ENCODE measurements at regions not wholly inside any gene's neighbourhood (a gene's known extent, or its start where the extent isn't known, plus 50 kb on each side); places are given as distances from the start of the nearest gene placed in this dataset.

GRCh38 chr6:125570526-125570925 lies 178.9 kb upstream of the HEY2 start:
- TF ChIP-seq, protein P1, sequence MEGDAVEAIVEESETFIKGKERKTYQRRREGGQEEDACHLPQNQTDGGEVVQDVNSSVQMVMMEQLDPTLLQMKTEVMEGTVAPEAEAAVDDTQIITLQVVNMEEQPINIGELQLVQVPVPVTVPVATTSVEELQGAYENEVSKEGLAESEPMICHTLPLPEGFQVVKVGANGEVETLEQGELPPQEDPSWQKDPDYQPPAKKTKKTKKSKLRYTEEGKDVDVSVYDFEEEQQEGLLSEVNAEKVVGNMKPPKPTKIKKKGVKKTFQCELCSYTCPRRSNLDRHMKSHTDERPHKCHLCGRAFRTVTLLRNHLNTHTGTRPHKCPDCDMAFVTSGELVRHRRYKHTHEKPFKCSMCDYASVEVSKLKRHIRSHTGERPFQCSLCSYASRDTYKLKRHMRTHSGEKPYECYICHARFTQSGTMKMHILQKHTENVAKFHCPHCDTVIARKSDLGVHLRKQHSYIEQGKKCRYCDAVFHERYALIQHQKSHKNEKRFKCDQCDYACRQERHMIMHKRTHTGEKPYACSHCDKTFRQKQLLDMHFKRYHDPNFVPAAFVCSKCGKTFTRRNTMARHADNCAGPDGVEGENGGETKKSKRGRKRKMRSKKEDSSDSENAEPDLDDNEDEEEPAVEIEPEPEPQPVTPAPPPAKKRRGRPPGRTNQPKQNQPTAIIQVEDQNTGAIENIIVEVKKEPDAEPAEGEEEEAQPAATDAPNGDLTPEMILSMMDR (IDR thresholded peaks at IDR 0.05): no peak
- TF ChIP-seq EP300 (IDR thresholded peaks at IDR 0.05; ENCODE audit: low read depth) (no peak), POLR2AphosphoS5 (IDR thresholded peaks at IDR 0.05) (no peak), POLR2A (IDR thresholded peaks at IDR 0.05) (no peak)
- Histone ChIP-seq H3K27me3 (no peaks in the 10 kb centered on the region), H3K36me3 (no peaks in the 10 kb centered on the region), H3K4me1 (no peaks in the 10 kb centered on the region), H3K9me3 (no peaks in the 10 kb centered on the region), H3K4me3 (no peak overlapping the region), H3K27ac (no peak overlapping the region)
- in situ Hi-C loops (cut with MboI; ENCODE audit: low pct_ligation_motif_present in 1 of 4, low pct_unique_long_range_greater_than_20kb in 1 of 4, low sequenced_read_pairs in 3 of 4) (no loop called here), intact Hi-C loops (cut with DNase I; ENCODE audit: low total_unique reads) (no loop called here)
- DNase-seq: no peak
- WGBS, 2 donors (ENCODE audit: low coverage in 1 of 2): 73% methylated on average over 2 of the region's 2 CpGs; no CpG with 5 or more reads in 1 of the 2 donors

- WGBS, 2 donors (ENCODE audit: low coverage in 1 of 2): 74 to 93% methylated on average over 2 of the region's 2 CpGs
- no peak for DNase-seq
Observed at GRCh38 chr6:125571207-125571755, 178.2 kb upstream of the HEY2 start.

GRCh38 chr6:125574604-125575003 lies 174.8 kb upstream of the HEY2 start:
- WGBS, 2 donors (ENCODE audit: low coverage in 1 of 2): 62 to 63% methylated on average over 5 to 7 of the region's 7 CpGs
- Histone ChIP-seq H3K4me3 (no peak overlapping the region), H3K36me3 (no peaks in the 10 kb centered on the region), H3K9me3 (no peaks in the 10 kb centered on the region), H3K27ac (no peak overlapping the region), H3K27me3 (no peaks in the 10 kb centered on the region), H3K4me1 (no peaks in the 10 kb centered on the region)
- intact Hi-C loops (cut with DNase I; ENCODE audit: low total_unique reads) (no loop called here), in situ Hi-C loops (cut with MboI; ENCODE audit: low pct_ligation_motif_present in 1 of 4, low pct_unique_long_range_greater_than_20kb in 1 of 4, low sequenced_read_pairs in 3 of 4) (no loop called here)
- TF ChIP-seq POLR2AphosphoS5 (IDR thresholded peaks at IDR 0.05) (no peak), POLR2A (IDR thresholded peaks at IDR 0.05) (no peak), EP300 (IDR thresholded peaks at IDR 0.05; ENCODE audit: low read depth) (no peak)
- TF ChIP-seq, protein P1 (IDR thresholded peaks at IDR 0.05): no peak
- no peak for DNase-seq

More at GRCh38 chr6:125571207-125571755, 178.2 kb upstream of the HEY2 start:
- in situ Hi-C loops (cut with MboI; ENCODE audit: low pct_ligation_motif_present in 1 of 4, low pct_unique_long_range_greater_than_20kb in 1 of 4, low sequenced_read_pairs in 3 of 4) (no loop called here), intact Hi-C loops (cut with DNase I; ENCODE audit: low total_unique reads) (no loop called here)
- H3K9me3 ChIP-seq: no peaks in the 10 kb centered on the region
- H3K4me1 ChIP-seq: no peaks in the 10 kb centered on the region
- no peak overlapping the region for H3K27ac ChIP-seq
- H3K27me3 ChIP-seq: no peaks in the 10 kb centered on the region
- H3K36me3 ChIP-seq: no peaks in the 10 kb centered on the region
- no peak overlapping the region for H3K4me3 ChIP-seq
- no peak for TF ChIP-seq EP300 (IDR thresholded peaks at IDR 0.05; ENCODE audit: low read depth)
- TF ChIP-seq POLR2A (IDR thresholded peaks at IDR 0.05): no peak
- no peak for TF ChIP-seq POLR2AphosphoS5 (IDR thresholded peaks at IDR 0.05)
- TF ChIP-seq, protein P1 (IDR thresholded peaks at IDR 0.05): no peak

- 91 to 100% methylated on average over 2 to 3 of the region's 3 CpGs for WGBS, 2 donors (ENCODE audit: low coverage in 1 of 2)
- TF ChIP-seq EP300 (IDR thresholded peaks at IDR 0.05; ENCODE audit: low read depth) (no peak), POLR2AphosphoS5 (IDR thresholded peaks at IDR 0.05) (no peak), POLR2A (IDR thresholded peaks at IDR 0.05) (no peak)
- TF ChIP-seq, protein P1 (IDR thresholded peaks at IDR 0.05): no peak
- in situ Hi-C loops (cut with MboI; ENCODE audit: low pct_ligation_motif_present in 1 of 4, low pct_unique_long_range_greater_than_20kb in 1 of 4, low sequenced_read_pairs in 3 of 4): no loop called here
Observed at GRCh38 chr6:125577124-125577662, 172.2 kb upstream of the HEY2 start.

More at GRCh38 chr6:125577124-125577662, 172.2 kb upstream of the HEY2 start:
- no peaks in the 10 kb centered on the region for H3K27me3 ChIP-seq
- H3K27ac ChIP-seq: no peak overlapping the region
- no peaks in the 10 kb centered on the region for H3K9me3 ChIP-seq
- no peaks in the 10 kb centered on the region for H3K36me3 ChIP-seq
- H3K4me1 ChIP-seq: no peaks in the 10 kb centered on the region
- H3K4me3 ChIP-seq: no peak overlapping the region
- DNase-seq: no peak
- intact Hi-C loops (cut with DNase I; ENCODE audit: low total_unique reads): no loop called here

Measured in transverse colon (tissue), 4 donors.